GM19023 (cell line): ENCODE measurements at regions not wholly inside any gene's neighbourhood (a gene's known extent, or its start where the extent isn't known, plus 50 kb on each side); places are given as distances from the start of the nearest gene placed in this dataset.
"Not testable (repeated sequence)": the region's sequence is repeated elsewhere in the genome, so short reads cannot be mapped to it uniquely, and the experiment has no call there.

ENCODE experiments used
- ATAC-seq: cut with Tn5 transposase; IDR thresholded peaks from one replicate; pipeline ENCODE4 v1.9.1; 2021; ENCODE audit warnings: mild to moderate bottlenecking, moderate library complexity; ENCODE audit not compliant: unreplicated experiment

- ATAC-seq: no peak
Measured at GRCh38 chr2:215799194-215799593, 214.2 kb downstream of the MREG start.

GRCh38 chr2:215797676-215798075 lies 215.7 kb downstream of the MREG start:
- ATAC-seq: no peak

- no peak for ATAC-seq
Measured at GRCh38 chr2:215796140-215796855, 217.1 kb downstream of the MREG start.

- ATAC-seq: no peak
Measured at GRCh38 chr2:215794829-215795546, 218.4 kb downstream of the MREG start.

- no peak for ATAC-seq
Measured at GRCh38 chr2:215793747-215794595, 219.4 kb downstream of the MREG start.

- no peak for ATAC-seq
Measured at GRCh38 chr2:215791481-215791937, 221.8 kb downstream of the MREG start.

GRCh38 chr2:215790523-215791421 lies 222.6 kb downstream of the MREG start:
- no peak for ATAC-seq

GRCh38 chr2:215787565-215788178 lies 225.7 kb downstream of the MREG start:
- ATAC-seq: no peak

GRCh38 chr2:215787025-215787424 lies 226.3 kb downstream of the MREG start:
- no peak for ATAC-seq

- ATAC-seq: no peak
Measured at GRCh38 chr2:215784371-215784783, 229.0 kb downstream of the MREG start.

GRCh38 chr2:215783640-215784039 lies 229.7 kb downstream of the MREG start:
- ATAC-seq: not testable (repeated sequence)

GRCh38 chr2:215782965-215783364 lies 230.4 kb downstream of the MREG start:
- no peak for ATAC-seq

GRCh38 chr2:215782295-215782694 lies 231.1 kb downstream of the MREG start:
- no peak for ATAC-seq

- no peak for ATAC-seq
Measured at GRCh38 chr2:215780907-215781685, 232.3 kb downstream of the MREG start.

- no peak for ATAC-seq
Measured at GRCh38 chr2:215780313-215780712, 233.0 kb downstream of the MREG start.

GRCh38 chr2:215779912-215780311 lies 233.4 kb downstream of the MREG start:
- no peak for ATAC-seq

GRCh38 chr2:215777465-215778044 lies 235.8 kb downstream of the MREG start:
- no peak for ATAC-seq

GRCh38 chr2:215775106-215775505 lies 238.2 kb downstream of the MREG start:
- ATAC-seq: no peak

- ATAC-seq: no peak
Measured at GRCh38 chr2:215773728-215774127, 239.6 kb downstream of the MREG start.
